Panc1 (cell line): ENCODE measurements at regions not wholly inside any gene's neighbourhood (a gene's known extent, or its start where the extent isn't known, plus 50 kb on each side); places are given as distances from the start of the nearest gene placed in this dataset.

ENCODE experiments used
- ATAC-seq: fragments of 200-7000 bp; cut with Tn5 transposase; 2 replicates; pipeline ENCODE4 v1.9.1; 2020; ENCODE audit warnings: mild to moderate bottlenecking, moderate library complexity
- BruUV-seq: library from RNA; stranded (reverse); fragments of 400-500 nt; replicated peaks from 2 replicates; lab custom pipeline; 2021; lab: Mats Ljungman, UMichigan
- CTCF ChIA-PET: fragments of 300-600 bp; sonication (Branson Sonifier 250); formaldehyde crosslinking; loops from one replicate; lab custom pipeline; 2022; ENCODE audit warnings: antibody characterized with exemption; lab: Charles Lee
- POLR2A ChIA-PET: fragments of 300-600 bp; sonication (Branson Sonifier 250); formaldehyde crosslinking; loops from one replicate; lab custom pipeline; 2022; ENCODE audit warnings: antibody characterized with exemption; lab: Charles Lee
- DNase-seq: peaks from one replicate; pipeline ENCODE4 v3.0.0-alpha.2; 2010; ENCODE audit warnings: low read depth, low spot score
- H3K27ac ChIP-seq: 2 replicates; pipeline ENCODE4 v1.5.1; 2011; ENCODE audit warnings: mild to moderate bottlenecking, low read length, inconsistent platforms
- H3K27me3 ChIP-seq: fragments of 200-500 bp; sonication (Bioruptor generic); 2 replicates; pipeline ENCODE4 v1.6.0; 2014; ENCODE audit warnings: low read length, inconsistent platforms; ENCODE audit not compliant: control insufficient read depth, insufficient read depth
- H3K36me3 ChIP-seq: fragments of 200-500 bp; sonication (Bioruptor generic); 2 replicates; pipeline ENCODE4 v1.5.1; 2014; ENCODE audit warnings: inconsistent platforms, mild to moderate bottlenecking, low read length, moderate library complexity; ENCODE audit not compliant: control insufficient read depth, insufficient read depth
- H3K4me1 ChIP-seq: 2 replicates; pipeline ENCODE4 v1.5.1; 2011; ENCODE audit warnings: inconsistent platforms, mild to moderate bottlenecking, low read length, moderate library complexity; ENCODE audit not compliant: control insufficient read depth, insufficient read depth
- H3K4me3 ChIP-seq, 2 experiments: 2 replicates each; pipeline ENCODE4 v1.5.1; 2011 to 2012; ENCODE audit warnings: low read depth in 2 of 2, low read length in 2 of 2, mild to moderate bottlenecking in 2 of 2, inconsistent platforms in 1 of 2, moderate library complexity in 1 of 2
- H3K9me3 ChIP-seq: fragments of 200-500 bp; sonication (Bioruptor generic); 2 replicates; pipeline ENCODE4 v1.5.1; 2014; ENCODE audit warnings: low read depth, mild to moderate bottlenecking, inconsistent platforms, low read length, moderate library complexity; ENCODE audit not compliant: control insufficient read depth, insufficient read depth
- CTCF ChIP-seq: fragments of 450-650 bp; IDR thresholded peaks from 2 replicates; pipeline ENCODE4 v1.5.1; 2017; ENCODE audit warnings: mild to moderate bottlenecking
- POLR2AphosphoS5 ChIP-seq: IDR thresholded peaks from 2 replicates; pipeline ENCODE4 v1.6.1; 2012; ENCODE audit warnings: mild to moderate bottlenecking, low read depth, low read length, moderate library complexity
- REST ChIP-seq, 2 experiments: IDR thresholded peaks; 2 replicates each; pipeline ENCODE4 v1.6.1; 2011 to 2012; ENCODE audit warnings: low read depth in 2 of 2, control low read depth in 1 of 2, low read length in 1 of 2, mild to moderate bottlenecking in 1 of 2, moderate library complexity in 1 of 2; ENCODE audit not compliant: insufficient read depth in 1 of 2
- SIN3A ChIP-seq: IDR thresholded peaks from 2 replicates; pipeline ENCODE4 v1.6.1; 2012; ENCODE audit warnings: low read depth, mild to moderate bottlenecking, low read length, moderate library complexity, borderline replicate concordance; ENCODE audit not compliant: insufficient read depth
- TCF7L2 ChIP-seq: IDR thresholded peaks from 2 replicates; pipeline ENCODE4 v1.6.1; 2011; ENCODE audit warnings: mild to moderate bottlenecking, low read depth, low read length, inconsistent platforms
- in situ Hi-C: cut with HindIII; loops from 2 replicates; pipeline ENCODE4 v1.10.0; 2016; ENCODE audit warnings: low sequenced_read_pairs, low pct_unique_long_range_greater_than_20kb
- intact Hi-C: fragments of 100-400 bp; cut with micrococcal nuclease; formaldehyde crosslinking; loops from one replicate; pipeline ENCODE4 v1.10.0; 2022; ENCODE audit not compliant: unreplicated experiment

GRCh38 chr7:148515237-148515636, 75.3 kb upstream of the C7orf33 start:
- Histone ChIP-seq H3K27me3 (peaks cover 2% of the 10 kb centered on the region; the same call in 1 of the 2 replicates), H3K4me3 (no peak overlapping the region), H3K36me3 (no peaks in the 10 kb centered on the region), H3K9me3 (no peaks in the 10 kb centered on the region), H3K4me1 (no peaks in the 10 kb centered on the region), H3K27ac (no peak overlapping the region)
- no TSS peak for BruUV-seq
- in situ Hi-C loops = no loop called here
- TF ChIP-seq POLR2AphosphoS5 = no peak
- TF ChIP-seq TCF7L2 = no peak
- no peak for TF ChIP-seq SIN3A
- TF ChIP-seq REST (IDR thresholded peaks at IDR 0.05; ENCODE audit: insufficient read depth in 1 of 2, low read depth in 2 of 2, low read length in 1 of 2) = no peak
- no peak for TF ChIP-seq CTCF
- ChIA-PET POLR2A (no interaction called here), CTCF (no interaction called here)
- DNase-seq (no peak), ATAC-seq (no peak)
- intact Hi-C loops = no loop called here

- POLR2A ChIA-PET = no interaction called here
- Histone ChIP-seq H3K4me3 (no peak overlapping the region), H3K27ac (no peak overlapping the region)
Observed at GRCh38 chr7:148515728-148516695, 74.6 kb upstream of the C7orf33 start.

More at GRCh38 chr7:148515728-148516695, 74.6 kb upstream of the C7orf33 start:
- no peak for ATAC-seq
- H3K4me1 ChIP-seq = no peaks in the 10 kb centered on the region
- no peaks in the 10 kb centered on the region for H3K9me3 ChIP-seq
- CTCF ChIA-PET = no interaction called here
- peaks cover 2% of the 10 kb centered on the region; the same call in 1 of the 2 replicates for H3K27me3 ChIP-seq
- TF ChIP-seq SIN3A (no peak), CTCF (no peak), REST (IDR thresholded peaks at IDR 0.05; ENCODE audit: insufficient read depth in 1 of 2, low read depth in 2 of 2, low read length in 1 of 2) (no peak), POLR2AphosphoS5 (no peak), TCF7L2 (no peak)
- no TSS peak for BruUV-seq
- no peaks in the 10 kb centered on the region for H3K36me3 ChIP-seq
- no peak for DNase-seq
- in situ Hi-C loops = no loop called here
- intact Hi-C loops = no loop called here
